Astrocyte (in vitro differentiated cells and primary cell): ENCODE measurements at regions not wholly inside any gene's neighbourhood (a gene's known extent, or its start where the extent isn't known, plus 50 kb on each side); places are given as distances from the start of the nearest gene placed in this dataset.

Source experiments
- EZH2 ChIP-seq: IDR thresholded peaks from 2 replicates; pipeline ENCODE4 v1.6.1; 2012; ENCODE audit warnings: mild to moderate bottlenecking, low read length, inconsistent platforms; ENCODE audit not compliant: insufficient read depth
- TF ChIP-seq, protein P1 (sequence below): IDR thresholded peaks from 2 replicates; pipeline ENCODE4 v1.5.1; 2011; ENCODE audit warnings: low read depth, mild to moderate bottlenecking, inconsistent platforms, low read length, moderate library complexity; ENCODE audit not compliant: insufficient read depth

DNA sequence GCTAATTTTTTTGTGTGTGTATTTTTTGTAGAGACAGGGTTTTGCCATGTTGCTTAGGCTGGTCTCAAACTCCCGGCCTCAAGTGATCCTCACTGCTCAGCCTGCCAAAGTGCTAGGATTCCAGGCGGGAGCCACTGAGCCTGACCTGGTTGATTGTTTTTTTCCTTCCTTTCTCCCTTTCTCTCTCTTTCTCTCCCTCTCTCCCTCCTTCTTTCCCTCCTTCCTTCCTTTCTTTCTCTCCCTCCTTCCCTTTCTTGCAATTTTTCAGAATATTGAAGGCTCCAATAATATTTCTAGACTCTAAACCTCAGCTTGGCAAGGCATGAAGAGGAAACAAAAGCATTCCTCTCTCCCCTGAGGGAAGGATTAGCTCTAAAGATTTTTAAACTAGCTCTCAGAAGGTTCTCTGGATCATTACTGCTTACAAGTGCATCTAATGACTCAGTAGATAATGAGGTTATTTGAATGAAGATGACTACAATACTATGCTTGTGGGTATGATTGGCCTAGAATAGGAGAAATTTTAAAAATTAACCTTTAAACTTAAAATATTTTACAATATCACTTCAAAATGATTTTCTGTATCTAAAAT lies 68.5 kb upstream of the GADD45A start:
- no peak for TF ChIP-seq EZH2
- TF ChIP-seq, protein P1, sequence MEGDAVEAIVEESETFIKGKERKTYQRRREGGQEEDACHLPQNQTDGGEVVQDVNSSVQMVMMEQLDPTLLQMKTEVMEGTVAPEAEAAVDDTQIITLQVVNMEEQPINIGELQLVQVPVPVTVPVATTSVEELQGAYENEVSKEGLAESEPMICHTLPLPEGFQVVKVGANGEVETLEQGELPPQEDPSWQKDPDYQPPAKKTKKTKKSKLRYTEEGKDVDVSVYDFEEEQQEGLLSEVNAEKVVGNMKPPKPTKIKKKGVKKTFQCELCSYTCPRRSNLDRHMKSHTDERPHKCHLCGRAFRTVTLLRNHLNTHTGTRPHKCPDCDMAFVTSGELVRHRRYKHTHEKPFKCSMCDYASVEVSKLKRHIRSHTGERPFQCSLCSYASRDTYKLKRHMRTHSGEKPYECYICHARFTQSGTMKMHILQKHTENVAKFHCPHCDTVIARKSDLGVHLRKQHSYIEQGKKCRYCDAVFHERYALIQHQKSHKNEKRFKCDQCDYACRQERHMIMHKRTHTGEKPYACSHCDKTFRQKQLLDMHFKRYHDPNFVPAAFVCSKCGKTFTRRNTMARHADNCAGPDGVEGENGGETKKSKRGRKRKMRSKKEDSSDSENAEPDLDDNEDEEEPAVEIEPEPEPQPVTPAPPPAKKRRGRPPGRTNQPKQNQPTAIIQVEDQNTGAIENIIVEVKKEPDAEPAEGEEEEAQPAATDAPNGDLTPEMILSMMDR, result no peak
